Neural cell (in vitro differentiated cells): ENCODE measurements at regions not wholly inside any gene's neighbourhood (a gene's known extent, or its start where the extent isn't known, plus 50 kb on each side); places are given as distances from the start of the nearest gene placed in this dataset.

Source experiments
- H2AFZ ChIP-seq: fragments of 200-600, 300-800 bp; sonication (generic), shearing (Covaris generic); 2 replicates; pipeline ENCODE4 v1.6.0; 2014; ENCODE audit warnings: low read depth, mild to moderate bottlenecking, antibody characterized with exemption, low read length, moderate library complexity
- H3F3A ChIP-seq: fragments of 200-600 bp; shearing (Covaris generic); 2 replicates; pipeline ENCODE4 v1.6.1; 2016; ENCODE audit warnings: mild to moderate bottlenecking, moderate library complexity, mixed read lengths, antibody characterized with exemption, low read length; ENCODE audit not compliant: insufficient read depth, poor library complexity, severe bottlenecking
- H3K27ac ChIP-seq: fragments of 200-600, 300-800 bp; sonication (generic), shearing (Covaris generic); 2 replicates; pipeline ENCODE4 v1.5.1; 2014; ENCODE audit warnings: mild to moderate bottlenecking, low read length, moderate library complexity
- H3K27me3 ChIP-seq: fragments of 300-800, 200-600 bp; sonication (generic), shearing (Covaris generic); 2 replicates; pipeline ENCODE4 v1.6.0; 2014; ENCODE audit warnings: mild to moderate bottlenecking, low read depth, low read length, moderate library complexity; ENCODE audit not compliant: insufficient read depth
- H3K36me3 ChIP-seq: fragments of 300-800, 200-600 bp; sonication (generic), shearing (Covaris generic); 2 replicates; pipeline ENCODE4 v1.5.1; 2014; ENCODE audit warnings: mild to moderate bottlenecking, antibody characterized with exemption, low read length, moderate library complexity; ENCODE audit not compliant: insufficient read depth
- H3K4me2 ChIP-seq: fragments of 300-800, 200-600 bp; sonication (generic), shearing (Covaris generic); 2 replicates; pipeline ENCODE4 v1.6.0; 2014; ENCODE audit warnings: mild to moderate bottlenecking, low read length
- H3K4me3 ChIP-seq: fragments of 300-800, 200-600 bp; sonication (generic), shearing (Covaris generic); 2 replicates; pipeline ENCODE4 v1.5.1; 2014; ENCODE audit warnings: mild to moderate bottlenecking, low read length, moderate library complexity
- H3K79me2 ChIP-seq: fragments of 200-600 bp; shearing (Covaris generic); replicated peaks from 2 replicates; pipeline ENCODE4 v1.6.0; 2014; ENCODE audit warnings: mild to moderate bottlenecking, low read length, moderate library complexity; ENCODE audit not compliant: insufficient read depth
- H3K9ac ChIP-seq: fragments of 300-800, 200-600 bp; sonication (generic), shearing (Covaris generic); 2 replicates; pipeline ENCODE4 v1.6.1; 2016; ENCODE audit warnings: mild to moderate bottlenecking, low read length, mixed read lengths
- H3K9me2 ChIP-seq: fragments of 200-600 bp; shearing (Covaris generic); 2 replicates; pipeline ENCODE4 v1.6.1; 2016; ENCODE audit warnings: mild to moderate bottlenecking, low read length, mixed read lengths; ENCODE audit not compliant: insufficient read depth
- H3K9me3 ChIP-seq: fragments of 200-600, 300-800 bp; sonication (generic), shearing (Covaris generic); 2 replicates; pipeline ENCODE4 v1.6.1; 2016; ENCODE audit warnings: mild to moderate bottlenecking, mixed run types, low read length, moderate library complexity, mixed read lengths
- H4K20me1 ChIP-seq: fragments of 200-600 bp; shearing (Covaris generic); 2 replicates; pipeline ENCODE4 v1.6.1; 2016; ENCODE audit warnings: mild to moderate bottlenecking, mixed run types; ENCODE audit not compliant: insufficient read depth
- EP300 ChIP-seq: fragments of 450-650 bp; conservative IDR thresholded peaks from 2 replicates; pipeline ENCODE4 v1.6.1; 2014; ENCODE audit warnings: antibody characterized with exemption, mild to moderate bottlenecking, moderate library complexity; ENCODE audit not compliant: poor library complexity, severe bottlenecking
- EZH2 ChIP-seq: fragments of 200-600, 300-800 bp; shearing (Covaris generic), sonication (generic); IDR thresholded peaks from 2 replicates; pipeline ENCODE4 v1.6.1; 2014; ENCODE audit warnings: antibody characterized with exemption, low read length, borderline replicate concordance, mild to moderate bottlenecking; ENCODE audit not compliant: insufficient read depth, poor library complexity, severe bottlenecking
- MXI1 ChIP-seq: fragments of 450-650 bp; conservative IDR thresholded peaks from 2 replicates; pipeline ENCODE4 v1.6.1; 2014; ENCODE audit warnings: antibody characterized with exemption, mild to moderate bottlenecking; ENCODE audit not compliant: poor library complexity, severe bottlenecking
- POLR2AphosphoS5 ChIP-seq: IDR thresholded peaks from 2 replicates; pipeline ENCODE4 v1.6.1; 2012
- RAD21 ChIP-seq: fragments of 450-650 bp; conservative IDR thresholded peaks from 2 replicates; pipeline ENCODE4 v1.6.1; 2014; ENCODE audit warnings: antibody characterized with exemption, mild to moderate bottlenecking, moderate library complexity
- SMC3 ChIP-seq: fragments of 450-650 bp; conservative IDR thresholded peaks from 2 replicates; pipeline ENCODE4 v1.6.1; 2014; ENCODE audit warnings: antibody characterized with exemption, mild to moderate bottlenecking, moderate library complexity; ENCODE audit not compliant: poor library complexity
- TAF1 ChIP-seq: IDR thresholded peaks from 2 replicates; pipeline ENCODE4 v1.6.1; 2012; ENCODE audit warnings: low read depth
- TF ChIP-seq, protein P1 (sequence below): IDR thresholded peaks from 2 replicates; pipeline ENCODE4 v1.6.1; 2012; ENCODE audit warnings: borderline replicate concordance
- TF ChIP-seq, protein P2 (sequence below): fragments of 450-650 bp; IDR thresholded peaks from 2 replicates; pipeline ENCODE4 v1.5.1; 2014; ENCODE audit warnings: antibody characterized with exemption, mild to moderate bottlenecking, moderate library complexity; ENCODE audit not compliant: poor library complexity, severe bottlenecking

DNA sequence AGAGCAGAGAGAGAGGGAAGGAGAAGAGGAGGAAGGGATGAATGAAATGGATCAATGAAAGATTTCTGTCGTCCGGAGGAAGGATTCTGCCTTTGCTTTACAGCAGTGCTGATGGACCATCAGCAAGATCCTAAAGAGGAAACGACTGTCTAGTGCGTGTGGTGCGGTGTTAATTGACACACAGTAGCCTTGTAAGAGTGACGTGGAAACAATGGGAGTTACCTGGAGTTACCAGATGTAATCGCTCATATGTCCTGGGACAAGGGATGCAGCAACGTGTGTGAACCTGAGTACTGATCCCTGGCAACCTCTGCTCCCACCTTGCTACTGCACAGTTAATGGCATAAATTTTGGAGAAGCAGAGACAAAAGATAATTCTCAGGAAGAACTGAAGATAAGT, 62.6 kb upstream of the TPRG1 start:
- no peak overlapping the region for H3K4me3 ChIP-seq
- no peak overlapping the region for H3K4me2 ChIP-seq
- H4K20me1 ChIP-seq = no peaks in the 10 kb centered on the region
- no peaks in the 10 kb centered on the region for H3K9me3 ChIP-seq
- no peaks in the 10 kb centered on the region for H3K36me3 ChIP-seq
- H3K27me3 ChIP-seq = no peaks in the 10 kb centered on the region
- H2AFZ ChIP-seq = no peak overlapping the region
- H3K9ac ChIP-seq = no peak overlapping the region
- TF ChIP-seq MXI1 (no peak), SMC3 (no peak), EZH2 (no peak), POLR2AphosphoS5 (no peak), RAD21 (no peak)
- TF ChIP-seq, protein P1, sequence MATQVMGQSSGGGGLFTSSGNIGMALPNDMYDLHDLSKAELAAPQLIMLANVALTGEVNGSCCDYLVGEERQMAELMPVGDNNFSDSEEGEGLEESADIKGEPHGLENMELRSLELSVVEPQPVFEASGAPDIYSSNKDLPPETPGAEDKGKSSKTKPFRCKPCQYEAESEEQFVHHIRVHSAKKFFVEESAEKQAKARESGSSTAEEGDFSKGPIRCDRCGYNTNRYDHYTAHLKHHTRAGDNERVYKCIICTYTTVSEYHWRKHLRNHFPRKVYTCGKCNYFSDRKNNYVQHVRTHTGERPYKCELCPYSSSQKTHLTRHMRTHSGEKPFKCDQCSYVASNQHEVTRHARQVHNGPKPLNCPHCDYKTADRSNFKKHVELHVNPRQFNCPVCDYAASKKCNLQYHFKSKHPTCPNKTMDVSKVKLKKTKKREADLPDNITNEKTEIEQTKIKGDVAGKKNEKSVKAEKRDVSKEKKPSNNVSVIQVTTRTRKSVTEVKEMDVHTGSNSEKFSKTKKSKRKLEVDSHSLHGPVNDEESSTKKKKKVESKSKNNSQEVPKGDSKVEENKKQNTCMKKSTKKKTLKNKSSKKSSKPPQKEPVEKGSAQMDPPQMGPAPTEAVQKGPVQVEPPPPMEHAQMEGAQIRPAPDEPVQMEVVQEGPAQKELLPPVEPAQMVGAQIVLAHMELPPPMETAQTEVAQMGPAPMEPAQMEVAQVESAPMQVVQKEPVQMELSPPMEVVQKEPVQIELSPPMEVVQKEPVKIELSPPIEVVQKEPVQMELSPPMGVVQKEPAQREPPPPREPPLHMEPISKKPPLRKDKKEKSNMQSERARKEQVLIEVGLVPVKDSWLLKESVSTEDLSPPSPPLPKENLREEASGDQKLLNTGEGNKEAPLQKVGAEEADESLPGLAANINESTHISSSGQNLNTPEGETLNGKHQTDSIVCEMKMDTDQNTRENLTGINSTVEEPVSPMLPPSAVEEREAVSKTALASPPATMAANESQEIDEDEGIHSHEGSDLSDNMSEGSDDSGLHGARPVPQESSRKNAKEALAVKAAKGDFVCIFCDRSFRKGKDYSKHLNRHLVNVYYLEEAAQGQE = no peak
- no peaks in the 10 kb centered on the region for H3F3A ChIP-seq
- no peaks in the 10 kb centered on the region for H3K9me2 ChIP-seq
- no peaks in the 10 kb centered on the region for H3K79me2 ChIP-seq
- no peak overlapping the region for H3K27ac ChIP-seq

DNA sequence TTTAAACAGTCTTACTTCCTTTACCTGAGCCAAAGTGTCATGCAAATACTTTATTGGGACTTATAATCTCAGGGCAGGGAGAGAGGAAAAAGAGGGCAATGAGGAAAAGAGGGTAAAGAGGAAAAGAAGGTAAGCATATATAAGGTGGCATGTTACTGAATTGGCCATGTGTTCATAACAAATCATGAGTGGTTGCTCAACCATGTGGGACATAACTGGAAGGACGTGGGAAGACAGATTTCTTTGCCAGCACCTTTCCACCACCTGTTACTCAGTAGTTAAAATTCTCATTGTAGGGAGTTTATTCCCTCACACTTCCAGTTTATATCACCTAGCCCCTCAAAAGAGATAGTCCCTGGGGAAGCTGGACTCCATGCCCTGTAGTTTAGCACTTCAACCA, 54.7 kb upstream of the TPRG1 start:
- TF ChIP-seq, protein P1 = no peak
- TF ChIP-seq TAF1 (no peak), EZH2 (no peak), POLR2AphosphoS5 (no peak), MXI1 (no peak), EP300 (no peak), RAD21 (no peak), SMC3 (no peak)
- TF ChIP-seq, protein P2, sequence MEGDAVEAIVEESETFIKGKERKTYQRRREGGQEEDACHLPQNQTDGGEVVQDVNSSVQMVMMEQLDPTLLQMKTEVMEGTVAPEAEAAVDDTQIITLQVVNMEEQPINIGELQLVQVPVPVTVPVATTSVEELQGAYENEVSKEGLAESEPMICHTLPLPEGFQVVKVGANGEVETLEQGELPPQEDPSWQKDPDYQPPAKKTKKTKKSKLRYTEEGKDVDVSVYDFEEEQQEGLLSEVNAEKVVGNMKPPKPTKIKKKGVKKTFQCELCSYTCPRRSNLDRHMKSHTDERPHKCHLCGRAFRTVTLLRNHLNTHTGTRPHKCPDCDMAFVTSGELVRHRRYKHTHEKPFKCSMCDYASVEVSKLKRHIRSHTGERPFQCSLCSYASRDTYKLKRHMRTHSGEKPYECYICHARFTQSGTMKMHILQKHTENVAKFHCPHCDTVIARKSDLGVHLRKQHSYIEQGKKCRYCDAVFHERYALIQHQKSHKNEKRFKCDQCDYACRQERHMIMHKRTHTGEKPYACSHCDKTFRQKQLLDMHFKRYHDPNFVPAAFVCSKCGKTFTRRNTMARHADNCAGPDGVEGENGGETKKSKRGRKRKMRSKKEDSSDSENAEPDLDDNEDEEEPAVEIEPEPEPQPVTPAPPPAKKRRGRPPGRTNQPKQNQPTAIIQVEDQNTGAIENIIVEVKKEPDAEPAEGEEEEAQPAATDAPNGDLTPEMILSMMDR = no peak
- Histone ChIP-seq H3K27ac (no peak overlapping the region), H3K4me3 (no peak overlapping the region), H2AFZ (no peak overlapping the region), H3K27me3 (no peaks in the 10 kb centered on the region), H3K79me2 (no peaks in the 10 kb centered on the region), H3K9ac (no peak overlapping the region), H3K36me3 (no peaks in the 10 kb centered on the region), H3K9me3 (no peaks in the 10 kb centered on the region), H3K9me2 (no peaks in the 10 kb centered on the region), H3K4me2 (no peak overlapping the region), H3F3A (no peaks in the 10 kb centered on the region), H4K20me1 (no peaks in the 10 kb centered on the region)
